HEK293 (cell line): ENCODE measurements at regions not wholly inside any gene's neighbourhood (a gene's known extent, or its start where the extent isn't known, plus 50 kb on each side); places are given as distances from the start of the nearest gene placed in this dataset.

ENCODE experiments used
- CTCF ChIA-PET: fragments of 350-600 bp; formaldehyde crosslinking; extraction: SDS; loops from one replicate; lab custom pipeline; 2021; ENCODE audit warnings: antibody characterized with exemption; lab: Yijun Ruan, JAX
- POLR2A ChIA-PET: fragments of 300-600 bp; formaldehyde crosslinking; extraction: SDS; loops from one replicate; lab custom pipeline; 2020; ENCODE audit warnings: antibody characterized with exemption, inconsistent platforms; lab: Yijun Ruan, JAX
- H3K27ac ChIP-seq: fragments of 200-500 bp; sonication (Bioruptor generic); 2 replicates; pipeline ENCODE4 v1.5.1; 2014; ENCODE audit warnings: low read depth, low read length, control low read depth, inconsistent platforms; ENCODE audit errors: extremely low read depth
- H3K36me3 ChIP-seq, 2 experiments: fragments of 200-500 bp in 1 of 2; sonication (Bioruptor generic) in 1 of 2; 1 replicate in 1 of 2; 2 replicates in 1 of 2; pipeline ENCODE4 v1.5.1; 2014 to 2017; ENCODE audit warnings: inconsistent platforms in 2 of 2, low read length in 2 of 2; ENCODE audit not compliant: control insufficient read depth in 2 of 2, insufficient read depth in 1 of 2
- H3K4me1 ChIP-seq: fragments of 200-500 bp; sonication (Bioruptor generic); 2 replicates; pipeline ENCODE4 v1.5.1; 2014; ENCODE audit warnings: mild to moderate bottlenecking, low read length, inconsistent platforms; ENCODE audit not compliant: control insufficient read depth, insufficient read depth
- H3K4me3 ChIP-seq: 2 replicates; pipeline ENCODE4 v1.5.1; 2011; ENCODE audit warnings: low read depth, mild to moderate bottlenecking, control low read depth, low read length, moderate library complexity
- H3K9me3 ChIP-seq: fragments of 200-500 bp; sonication (Bioruptor generic); 2 replicates; pipeline ENCODE4 v1.5.1; 2014; ENCODE audit warnings: low read depth, low read length, inconsistent platforms; ENCODE audit not compliant: control insufficient read depth, insufficient read depth
- KLF8 ChIP-seq: fragments of 450-650 bp; formaldehyde crosslinking; IDR thresholded peaks from 2 replicates; pipeline ENCODE4 v1.5.1; 2016; ENCODE audit warnings: missing biosample characterization, missing genetic modification characterization
- MZF1 ChIP-seq: fragments of 450-650 bp; formaldehyde crosslinking; IDR thresholded peaks from 2 replicates; pipeline ENCODE4 v1.5.1; 2017; ENCODE audit warnings: missing biosample characterization, missing genetic modification characterization, borderline replicate concordance
- SCRT2 ChIP-seq: fragments of 450-650 bp; formaldehyde crosslinking; IDR thresholded peaks from 2 replicates; pipeline ENCODE4 v1.5.1; 2016; ENCODE audit warnings: missing biosample characterization, missing genetic modification characterization
- SP7 ChIP-seq: fragments of 450-650 bp; formaldehyde crosslinking; IDR thresholded peaks from 2 replicates; pipeline ENCODE4 v1.5.1; 2016; ENCODE audit warnings: missing biosample characterization, missing genetic modification characterization
- WT1 ChIP-seq: fragments of 450-650 bp; formaldehyde crosslinking; IDR thresholded peaks from 2 replicates; pipeline ENCODE4 v1.5.1; 2016; ENCODE audit warnings: missing biosample characterization, missing genetic modification characterization
- ZBTB20 ChIP-seq: fragments of 450-650 bp; formaldehyde crosslinking; IDR thresholded peaks from 2 replicates; pipeline ENCODE4 v1.5.1; 2016; ENCODE audit warnings: missing biosample characterization, missing genetic modification characterization
- ZBTB48 ChIP-seq: fragments of 450-650 bp; formaldehyde crosslinking; IDR thresholded peaks from 2 replicates; pipeline ENCODE4 v1.5.1; 2016; ENCODE audit warnings: missing biosample characterization, missing genetic modification characterization
- ZBTB8A ChIP-seq: fragments of 450-650 bp; formaldehyde crosslinking; IDR thresholded peaks from 2 replicates; pipeline ENCODE4 v1.5.1; 2016; ENCODE audit warnings: missing biosample characterization, missing genetic modification characterization
- ZFP37 ChIP-seq: fragments of 450-650 bp; formaldehyde crosslinking; IDR thresholded peaks from 2 replicates; pipeline ENCODE4 v1.5.1; 2016; ENCODE audit warnings: missing biosample characterization, missing genetic modification characterization
- ZIC2 ChIP-seq: fragments of 450-650 bp; formaldehyde crosslinking; IDR thresholded peaks from 2 replicates; pipeline ENCODE4 v1.5.1; 2016; ENCODE audit warnings: missing biosample characterization, missing genetic modification characterization
- ZNF132 ChIP-seq: fragments of 450-650 bp; formaldehyde crosslinking; IDR thresholded peaks from 2 replicates; pipeline ENCODE4 v1.5.1; 2017; ENCODE audit warnings: missing biosample characterization, missing genetic modification characterization, borderline replicate concordance
- ZNF18 ChIP-seq: fragments of 450-650 bp; formaldehyde crosslinking; IDR thresholded peaks from 2 replicates; pipeline ENCODE4 v1.5.1; 2016; ENCODE audit warnings: missing biosample characterization, missing genetic modification characterization
- ZNF19 ChIP-seq: fragments of 450-650 bp; formaldehyde crosslinking; IDR thresholded peaks from 2 replicates; pipeline ENCODE4; 2016; ENCODE audit warnings: missing biosample characterization, missing genetic modification characterization, low read depth
- ZNF239 ChIP-seq: fragments of 450-650 bp; formaldehyde crosslinking; IDR thresholded peaks from 2 replicates; pipeline ENCODE4 v1.5.1; 2016; ENCODE audit warnings: missing biosample characterization, missing genetic modification characterization
- ZNF391 ChIP-seq: fragments of 450-650 bp; formaldehyde crosslinking; IDR thresholded peaks from 2 replicates; pipeline ENCODE4 v1.5.1; 2016; ENCODE audit warnings: low read depth, missing biosample characterization, missing genetic modification characterization, borderline replicate concordance
- ZNF404 ChIP-seq: fragments of 450-650 bp; formaldehyde crosslinking; IDR thresholded peaks from 2 replicates; pipeline ENCODE4 v1.5.1; 2017; ENCODE audit warnings: missing biosample characterization, missing genetic modification characterization
- ZNF416 ChIP-seq: fragments of 450-650 bp; formaldehyde crosslinking; IDR thresholded peaks from 2 replicates; pipeline ENCODE4 v1.5.1; 2016; ENCODE audit warnings: missing biosample characterization, missing genetic modification characterization
- ZNF530 ChIP-seq: fragments of 450-650 bp; formaldehyde crosslinking; IDR thresholded peaks from 2 replicates; pipeline ENCODE4 v1.5.1; 2016; ENCODE audit warnings: low read depth, missing biosample characterization, missing genetic modification characterization
- ZNF549 ChIP-seq: fragments of 450-650 bp; IDR thresholded peaks from 2 replicates; pipeline ENCODE4 v1.5.1; 2018; ENCODE audit warnings: missing biosample characterization, missing genetic modification characterization, mild to moderate bottlenecking, inconsistent platforms, moderate library complexity
- ZNF555 ChIP-seq: fragments of 450-650 bp; formaldehyde crosslinking; conservative IDR thresholded peaks from 2 replicates; pipeline ENCODE4 v1.5.1; 2017; ENCODE audit warnings: missing biosample characterization, mild to moderate bottlenecking, missing genetic modification characterization, inconsistent platforms
- ZNF610 ChIP-seq: fragments of 450-650 bp; formaldehyde crosslinking; IDR thresholded peaks from 2 replicates; pipeline ENCODE4 v1.5.1; 2016; ENCODE audit warnings: missing biosample characterization, missing genetic modification characterization, borderline replicate concordance
- ZNF76 ChIP-seq: fragments of 450-650 bp; formaldehyde crosslinking; IDR thresholded peaks from 2 replicates; pipeline ENCODE4; 2016; ENCODE audit warnings: low read depth, missing biosample characterization, missing genetic modification characterization, borderline replicate concordance
- ZNF785 ChIP-seq: fragments of 450-650 bp; formaldehyde crosslinking; IDR thresholded peaks from 2 replicates; pipeline ENCODE4 v1.5.1; 2016; ENCODE audit warnings: missing biosample characterization, missing genetic modification characterization
- TF ChIP-seq, protein P1 (sequence below): fragments of 450-650 bp; formaldehyde crosslinking; IDR thresholded peaks from 2 replicates; pipeline ENCODE4 v1.5.1; 2017; ENCODE audit warnings: missing biosample characterization, missing genetic modification characterization
- TF ChIP-seq, protein P2 (sequence below): fragments of 450-650 bp; formaldehyde crosslinking; IDR thresholded peaks from 2 replicates; pipeline ENCODE4 v1.5.1; 2016; ENCODE audit warnings: missing biosample characterization, missing genetic modification characterization, borderline replicate concordance

DNA sequence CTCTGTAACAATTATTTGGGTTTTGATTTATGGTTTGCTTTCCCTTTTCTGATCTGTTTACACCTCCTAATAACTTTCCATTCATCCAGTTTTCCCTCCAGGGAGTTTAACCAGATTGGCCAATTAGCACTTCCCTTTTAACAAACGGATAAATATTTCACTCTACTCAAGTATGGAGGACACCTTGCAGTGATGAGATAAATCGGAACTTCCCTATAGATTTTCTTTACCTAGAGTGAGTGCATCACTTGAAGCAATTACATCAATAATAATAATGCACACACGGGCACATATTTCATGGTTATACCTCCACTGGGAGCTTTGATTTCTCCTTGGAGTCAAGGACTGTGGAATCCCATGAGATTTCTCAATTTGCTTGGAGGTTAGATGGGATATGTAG, 239.1 kb upstream of the CFAP20DC start (continued):
- no peak for TF ChIP-seq ZNF132
- TF ChIP-seq, protein P1, sequence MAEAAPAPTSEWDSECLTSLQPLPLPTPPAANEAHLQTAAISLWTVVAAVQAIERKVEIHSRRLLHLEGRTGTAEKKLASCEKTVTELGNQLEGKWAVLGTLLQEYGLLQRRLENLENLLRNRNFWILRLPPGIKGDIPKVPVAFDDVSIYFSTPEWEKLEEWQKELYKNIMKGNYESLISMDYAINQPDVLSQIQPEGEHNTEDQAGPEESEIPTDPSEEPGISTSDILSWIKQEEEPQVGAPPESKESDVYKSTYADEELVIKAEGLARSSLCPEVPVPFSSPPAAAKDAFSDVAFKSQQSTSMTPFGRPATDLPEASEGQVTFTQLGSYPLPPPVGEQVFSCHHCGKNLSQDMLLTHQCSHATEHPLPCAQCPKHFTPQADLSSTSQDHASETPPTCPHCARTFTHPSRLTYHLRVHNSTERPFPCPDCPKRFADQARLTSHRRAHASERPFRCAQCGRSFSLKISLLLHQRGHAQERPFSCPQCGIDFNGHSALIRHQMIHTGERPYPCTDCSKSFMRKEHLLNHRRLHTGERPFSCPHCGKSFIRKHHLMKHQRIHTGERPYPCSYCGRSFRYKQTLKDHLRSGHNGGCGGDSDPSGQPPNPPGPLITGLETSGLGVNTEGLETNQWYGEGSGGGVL (tag by site-specific recombination) = no peak
- TF ChIP-seq ZFP37 (tag by site-specific recombination) = no peak
- TF ChIP-seq, protein P2, sequence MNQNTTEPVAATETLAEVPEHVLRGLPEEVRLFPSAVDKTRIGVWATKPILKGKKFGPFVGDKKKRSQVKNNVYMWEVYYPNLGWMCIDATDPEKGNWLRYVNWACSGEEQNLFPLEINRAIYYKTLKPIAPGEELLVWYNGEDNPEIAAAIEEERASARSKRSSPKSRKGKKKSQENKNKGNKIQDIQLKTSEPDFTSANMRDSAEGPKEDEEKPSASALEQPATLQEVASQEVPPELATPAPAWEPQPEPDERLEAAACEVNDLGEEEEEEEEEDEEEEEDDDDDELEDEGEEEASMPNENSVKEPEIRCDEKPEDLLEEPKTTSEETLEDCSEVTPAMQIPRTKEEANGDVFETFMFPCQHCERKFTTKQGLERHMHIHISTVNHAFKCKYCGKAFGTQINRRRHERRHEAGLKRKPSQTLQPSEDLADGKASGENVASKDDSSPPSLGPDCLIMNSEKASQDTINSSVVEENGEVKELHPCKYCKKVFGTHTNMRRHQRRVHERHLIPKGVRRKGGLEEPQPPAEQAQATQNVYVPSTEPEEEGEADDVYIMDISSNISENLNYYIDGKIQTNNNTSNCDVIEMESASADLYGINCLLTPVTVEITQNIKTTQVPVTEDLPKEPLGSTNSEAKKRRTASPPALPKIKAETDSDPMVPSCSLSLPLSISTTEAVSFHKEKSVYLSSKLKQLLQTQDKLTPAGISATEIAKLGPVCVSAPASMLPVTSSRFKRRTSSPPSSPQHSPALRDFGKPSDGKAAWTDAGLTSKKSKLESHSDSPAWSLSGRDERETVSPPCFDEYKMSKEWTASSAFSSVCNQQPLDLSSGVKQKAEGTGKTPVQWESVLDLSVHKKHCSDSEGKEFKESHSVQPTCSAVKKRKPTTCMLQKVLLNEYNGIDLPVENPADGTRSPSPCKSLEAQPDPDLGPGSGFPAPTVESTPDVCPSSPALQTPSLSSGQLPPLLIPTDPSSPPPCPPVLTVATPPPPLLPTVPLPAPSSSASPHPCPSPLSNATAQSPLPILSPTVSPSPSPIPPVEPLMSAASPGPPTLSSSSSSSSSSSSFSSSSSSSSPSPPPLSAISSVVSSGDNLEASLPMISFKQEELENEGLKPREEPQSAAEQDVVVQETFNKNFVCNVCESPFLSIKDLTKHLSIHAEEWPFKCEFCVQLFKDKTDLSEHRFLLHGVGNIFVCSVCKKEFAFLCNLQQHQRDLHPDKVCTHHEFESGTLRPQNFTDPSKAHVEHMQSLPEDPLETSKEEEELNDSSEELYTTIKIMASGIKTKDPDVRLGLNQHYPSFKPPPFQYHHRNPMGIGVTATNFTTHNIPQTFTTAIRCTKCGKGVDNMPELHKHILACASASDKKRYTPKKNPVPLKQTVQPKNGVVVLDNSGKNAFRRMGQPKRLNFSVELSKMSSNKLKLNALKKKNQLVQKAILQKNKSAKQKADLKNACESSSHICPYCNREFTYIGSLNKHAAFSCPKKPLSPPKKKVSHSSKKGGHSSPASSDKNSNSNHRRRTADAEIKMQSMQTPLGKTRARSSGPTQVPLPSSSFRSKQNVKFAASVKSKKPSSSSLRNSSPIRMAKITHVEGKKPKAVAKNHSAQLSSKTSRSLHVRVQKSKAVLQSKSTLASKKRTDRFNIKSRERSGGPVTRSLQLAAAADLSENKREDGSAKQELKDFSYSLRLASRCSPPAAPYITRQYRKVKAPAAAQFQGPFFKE = no peak
- no peak for TF ChIP-seq ZNF18
- TF ChIP-seq, all 188 proteins: peak for 0

DNA sequence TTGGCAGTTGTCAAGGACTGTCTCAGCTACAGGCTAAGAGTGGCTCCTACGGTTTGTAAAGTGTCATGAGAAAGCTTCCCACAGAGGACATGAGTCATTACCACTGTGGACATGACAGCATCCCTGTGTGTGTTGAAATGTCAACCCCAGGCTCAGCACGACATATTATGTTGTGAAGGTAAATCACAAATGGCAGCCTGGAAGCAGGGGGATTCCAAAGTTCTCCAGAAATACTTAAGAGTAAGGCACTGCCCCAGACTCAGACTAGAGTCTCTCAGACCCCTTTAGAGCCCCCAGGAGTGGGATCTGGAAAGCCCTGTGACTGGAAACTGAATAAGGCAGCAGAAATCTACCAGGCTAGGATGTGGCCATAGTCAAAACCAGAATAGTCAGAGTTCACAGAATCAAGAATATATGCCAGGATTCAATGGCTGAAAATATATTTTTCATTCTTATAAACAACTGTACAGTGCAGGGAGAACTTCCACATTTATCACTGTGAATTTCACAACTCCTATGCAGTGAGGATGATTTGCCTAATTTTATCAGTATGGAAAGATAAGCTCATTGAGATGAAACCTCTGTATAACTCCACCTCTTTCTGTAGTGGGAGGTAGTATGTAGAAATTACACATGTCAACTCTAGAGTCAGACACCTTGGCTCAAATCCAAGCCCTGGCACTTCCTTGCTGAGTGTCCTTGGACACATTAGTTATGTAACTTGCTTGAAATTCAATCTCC, 237.1 kb upstream of the CFAP20DC start:
- ChIA-PET CTCF (interaction anchor here (0.6 to 1.2 kb wide), 2 partner anchors 34 to 79 kb away, joined by 3 to 4 read pairs; no protein-coding TSS in a partner anchor), POLR2A (no interaction called here)
- no peak overlapping the region for H3K4me3 ChIP-seq
- no peak overlapping the region for H3K27ac ChIP-seq
- H3K36me3 ChIP-seq = no peaks in the 10 kb centered on the region
- no peaks in the 10 kb centered on the region for H3K9me3 ChIP-seq
- TF ChIP-seq ZIC2 (tag by site-specific recombination) (peak; percentile 67), ZBTB20 (tag by site-specific recombination) (peak; percentile 25; the same call in 1 of the 2 replicates), SP7 (tag by site-specific recombination) (no peak)
- H3K4me1 ChIP-seq = no peaks in the 10 kb centered on the region

GRCh38 chr3:59285560-59285959, 235.7 kb upstream of the CFAP20DC start:
- Histone ChIP-seq H3K4me1 (no peaks in the 10 kb centered on the region), H3K4me3 (no peak overlapping the region), H3K27ac (no peak overlapping the region), H3K9me3 (no peaks in the 10 kb centered on the region), H3K36me3 (no peaks in the 10 kb centered on the region)
- POLR2A ChIA-PET = no interaction called here
- CTCF ChIA-PET = interaction anchor here (0.5 kb wide), 1 partner anchor 572 kb away, joined by 3 read pairs; no protein-coding TSS in a partner anchor
- TF ChIP-seq KLF8 (tag by site-specific recombination) (no peak), SCRT2 (no peak), ZBTB8A (tag by site-specific recombination) (no peak), ZNF785 (tag by site-specific recombination) (no peak), ZNF549 (no peak), ZNF239 (tag by site-specific recombination) (no peak), ZNF610 (tag by site-specific recombination) (no peak), ZBTB48 (tag by site-specific recombination) (no peak), ZNF391 (no peak), ZNF404 (no peak), ZNF76 (tag by site-specific recombination) (no peak), ZNF416 (tag by site-specific recombination) (no peak), ZFP37 (tag by site-specific recombination) (no peak), WT1 (tag by site-specific recombination) (no peak), ZNF19 (tag by site-specific recombination) (no peak), MZF1 (tag by site-specific recombination) (no peak), ZNF530 (tag by site-specific recombination) (no peak), ZNF555 (tag by site-specific recombination) (no peak)
